ENCODE measurements at regions not wholly inside any gene's neighbourhood (a gene's known extent, or its start where the extent isn't known, plus 50 kb on each side); places are given as distances from the start of the nearest gene placed in this dataset.
"Not testable (repeated sequence)": the region's sequence is repeated elsewhere in the genome, so short reads cannot be mapped to it uniquely, and the experiment has no call there.

DNA sequence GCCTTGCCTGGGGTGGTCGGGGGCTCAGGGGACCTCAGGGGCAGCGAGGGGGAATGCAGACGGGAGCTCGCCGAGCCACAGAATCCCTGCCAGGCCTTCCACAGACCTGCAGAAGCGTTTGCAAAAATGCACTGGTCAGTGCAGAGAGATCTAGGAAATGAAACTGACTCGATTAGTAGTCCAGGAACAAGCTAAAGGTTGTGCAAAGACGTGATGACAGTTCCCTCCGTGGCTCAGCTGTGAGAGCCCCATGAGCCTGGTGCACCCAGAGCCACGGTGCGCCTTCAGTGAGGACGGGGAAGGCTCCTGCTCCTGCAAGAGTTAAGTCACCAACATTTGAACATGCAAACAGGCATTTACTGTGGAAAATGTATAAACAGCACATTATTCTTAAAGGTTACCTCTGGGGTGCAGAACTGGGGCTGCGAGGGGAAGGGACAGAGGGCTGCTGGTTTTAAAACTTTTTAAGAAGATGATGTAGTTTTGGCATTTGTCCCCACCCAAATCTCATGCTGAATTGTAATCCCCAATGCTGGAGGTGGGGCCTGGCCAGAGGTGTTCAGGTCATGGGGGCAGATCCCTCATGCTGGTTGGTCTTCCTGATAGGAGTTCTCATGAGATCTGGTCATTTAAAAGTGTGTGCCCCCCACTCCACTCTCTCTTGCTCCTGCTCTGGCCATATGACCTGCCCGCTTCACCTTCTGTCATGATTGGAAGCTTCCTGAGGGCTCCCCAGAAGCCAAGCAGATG is 147.3 kb downstream of the DLL1 start:
- H3K4me2 ChIP-seq (ENCODE audit: low read length) = no peak overlapping the region
- H3K4me1 Mint-ChIP-seq (ENCODE audit: low read depth, unreplicated experiment) = peaks cover 6% of the 10 kb centered on the region
- no peaks in the 10 kb centered on the region for H4K20me1 ChIP-seq (ENCODE audit: insufficient read depth, low read length)
- no peaks in the 10 kb centered on the region for H3K27me3 ChIP-seq (ENCODE audit: insufficient read depth, low read length)
- H3K4me3 ChIP-seq (ENCODE audit: insufficient read depth, low read depth, low read length) = no peak overlapping the region
- H3K36me3 Mint-ChIP-seq (ENCODE audit: low read depth, unreplicated experiment) = peaks cover 4% of the 10 kb centered on the region
- H3K79me2 ChIP-seq (ENCODE audit: insufficient read depth, low read length) = no peaks in the 10 kb centered on the region
- H3K27ac Mint-ChIP-seq (ENCODE audit: unreplicated experiment) = no peak overlapping the region
- H3K9me3 ChIP-seq (ENCODE audit: insufficient read depth, low read depth, low read length) = peaks cover 9% of the 10 kb centered on the region
- H3K27me3 Mint-ChIP-seq (ENCODE audit: low read depth, unreplicated experiment) = peaks cover 45% of the 10 kb centered on the region
- H2AFZ ChIP-seq (ENCODE audit: low read depth, low read length) = no peak overlapping the region
- H3K4me1 ChIP-seq (ENCODE audit: insufficient read depth, low read length) = no peaks in the 10 kb centered on the region
- no peak for DNase-seq (ENCODE audit: low read depth)
- H3K4me3 Mint-ChIP-seq (ENCODE audit: unreplicated experiment) = no peak overlapping the region
- no peak for FAIRE-seq
- H3K27ac ChIP-seq (ENCODE audit: low read depth, low read length) = no peak overlapping the region
- no peaks in the 10 kb centered on the region for H3K36me3 ChIP-seq (ENCODE audit: insufficient read depth, low read length)
- no peak for TF ChIP-seq EZH2 (IDR thresholded peaks at IDR 0.05; ENCODE audit: insufficient read depth, low read length)
- TF ChIP-seq, protein P1, sequence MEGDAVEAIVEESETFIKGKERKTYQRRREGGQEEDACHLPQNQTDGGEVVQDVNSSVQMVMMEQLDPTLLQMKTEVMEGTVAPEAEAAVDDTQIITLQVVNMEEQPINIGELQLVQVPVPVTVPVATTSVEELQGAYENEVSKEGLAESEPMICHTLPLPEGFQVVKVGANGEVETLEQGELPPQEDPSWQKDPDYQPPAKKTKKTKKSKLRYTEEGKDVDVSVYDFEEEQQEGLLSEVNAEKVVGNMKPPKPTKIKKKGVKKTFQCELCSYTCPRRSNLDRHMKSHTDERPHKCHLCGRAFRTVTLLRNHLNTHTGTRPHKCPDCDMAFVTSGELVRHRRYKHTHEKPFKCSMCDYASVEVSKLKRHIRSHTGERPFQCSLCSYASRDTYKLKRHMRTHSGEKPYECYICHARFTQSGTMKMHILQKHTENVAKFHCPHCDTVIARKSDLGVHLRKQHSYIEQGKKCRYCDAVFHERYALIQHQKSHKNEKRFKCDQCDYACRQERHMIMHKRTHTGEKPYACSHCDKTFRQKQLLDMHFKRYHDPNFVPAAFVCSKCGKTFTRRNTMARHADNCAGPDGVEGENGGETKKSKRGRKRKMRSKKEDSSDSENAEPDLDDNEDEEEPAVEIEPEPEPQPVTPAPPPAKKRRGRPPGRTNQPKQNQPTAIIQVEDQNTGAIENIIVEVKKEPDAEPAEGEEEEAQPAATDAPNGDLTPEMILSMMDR (IDR thresholded peaks at IDR 0.05; ENCODE audit: insufficient read depth, low read depth, low read length) = no peak
- H3K9ac ChIP-seq (ENCODE audit: low read length) = no peak overlapping the region
- peaks cover 19% of the 10 kb centered on the region for H3K9me3 Mint-ChIP-seq (ENCODE audit: unreplicated experiment)

DNA sequence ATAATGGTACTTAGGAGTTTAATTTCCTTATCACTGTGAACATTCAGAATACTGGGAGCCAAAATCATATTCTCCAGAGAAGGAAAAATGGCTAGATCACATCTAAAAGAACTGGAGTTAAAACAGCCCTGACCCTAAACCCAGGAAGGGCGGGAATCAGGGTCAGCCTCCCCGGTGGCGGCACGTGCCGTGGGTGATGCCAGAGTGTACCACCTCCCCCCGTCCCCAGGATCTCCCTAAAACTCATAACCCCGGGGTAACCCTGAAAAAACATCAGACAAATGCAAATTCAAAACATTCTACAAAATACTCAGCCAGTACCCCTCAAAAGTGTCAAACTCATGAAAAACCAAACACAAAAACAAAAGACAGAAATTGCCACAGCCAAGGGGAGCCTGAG is 148.3 kb downstream of the DLL1 start:
- Histone ChIP-seq H3K27ac (ENCODE audit: low read depth, low read length) (no peak overlapping the region), H3K4me3 (ENCODE audit: insufficient read depth, low read depth, low read length) (no peak overlapping the region), H3K79me2 (ENCODE audit: insufficient read depth, low read length) (no peaks in the 10 kb centered on the region), H3K9ac (ENCODE audit: low read length) (no peak overlapping the region), H3K36me3 (ENCODE audit: insufficient read depth, low read length) (no peaks in the 10 kb centered on the region), H3K4me2 (ENCODE audit: low read length) (no peak overlapping the region), H3K4me1 (ENCODE audit: insufficient read depth, low read length) (no peaks in the 10 kb centered on the region), H2AFZ (ENCODE audit: low read depth, low read length) (no peak overlapping the region), H4K20me1 (ENCODE audit: insufficient read depth, low read length) (no peaks in the 10 kb centered on the region), H3K9me3 (ENCODE audit: insufficient read depth, low read depth, low read length) (peaks cover 9% of the 10 kb centered on the region), H3K27me3 (ENCODE audit: insufficient read depth, low read length) (no peaks in the 10 kb centered on the region)
- TF ChIP-seq, protein P1 (IDR thresholded peaks at IDR 0.05; ENCODE audit: insufficient read depth, low read depth, low read length) = no peak
- TF ChIP-seq EZH2 (IDR thresholded peaks at IDR 0.05; ENCODE audit: insufficient read depth, low read length) = no peak
- Mint-ChIP-seq H3K9me3 (ENCODE audit: unreplicated experiment) (peaks cover 24% of the 10 kb centered on the region), H3K4me1 (ENCODE audit: low read depth, unreplicated experiment) (peaks cover 2% of the 10 kb centered on the region), H3K27ac (ENCODE audit: unreplicated experiment) (no peak overlapping the region), H3K36me3 (ENCODE audit: low read depth, unreplicated experiment) (peaks cover 6% of the 10 kb centered on the region), H3K4me3 (ENCODE audit: unreplicated experiment) (no peak overlapping the region), H3K27me3 (ENCODE audit: low read depth, unreplicated experiment) (peaks cover 38% of the 10 kb centered on the region)
- DNase-seq (ENCODE audit: low read depth) = no peak
- FAIRE-seq = no peak

DNA sequence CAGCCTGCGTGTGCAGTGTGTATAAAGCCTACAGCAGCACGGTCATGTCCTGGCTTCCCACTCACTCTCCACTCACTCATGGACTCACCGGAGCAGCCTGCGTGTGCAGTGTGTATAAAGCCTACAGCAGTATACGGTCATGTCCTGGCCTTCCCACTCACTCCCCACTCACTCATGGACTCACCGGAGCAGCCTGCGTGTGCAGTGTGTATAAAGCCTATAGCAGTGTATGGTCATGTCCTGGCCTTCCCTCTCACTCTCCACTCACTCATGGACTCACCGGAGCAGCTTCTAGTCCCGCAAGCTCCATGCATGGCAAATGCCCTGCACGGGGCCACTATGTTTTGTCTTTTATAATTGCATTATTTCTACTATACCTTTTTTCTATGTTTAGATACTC is 149.8 kb downstream of the DLL1 start:
- not testable (repeated sequence) for H4K20me1 ChIP-seq (ENCODE audit: insufficient read depth, low read length); H3K9ac ChIP-seq (ENCODE audit: low read length); H3K27ac ChIP-seq (ENCODE audit: low read depth, low read length); FAIRE-seq; H3K4me2 ChIP-seq (ENCODE audit: low read length); H3K36me3 Mint-ChIP-seq (ENCODE audit: low read depth, unreplicated experiment); H3K79me2 ChIP-seq (ENCODE audit: insufficient read depth, low read length); H3K9me3 ChIP-seq (ENCODE audit: insufficient read depth, low read depth, low read length); H2AFZ ChIP-seq (ENCODE audit: low read depth, low read length); H3K27me3 ChIP-seq (ENCODE audit: insufficient read depth, low read length); H3K4me3 Mint-ChIP-seq (ENCODE audit: unreplicated experiment); H3K27ac Mint-ChIP-seq (ENCODE audit: unreplicated experiment); H3K4me1 ChIP-seq (ENCODE audit: insufficient read depth, low read length); H3K4me1 Mint-ChIP-seq (ENCODE audit: low read depth, unreplicated experiment); H3K36me3 ChIP-seq (ENCODE audit: insufficient read depth, low read length); DNase-seq (ENCODE audit: low read depth); H3K4me3 ChIP-seq (ENCODE audit: insufficient read depth, low read depth, low read length)
- Mint-ChIP-seq H3K27me3 (ENCODE audit: low read depth, unreplicated experiment) (peaks cover 29% of the 10 kb centered on the region), H3K9me3 (ENCODE audit: unreplicated experiment) (peaks cover 24% of the 10 kb centered on the region)

All from astrocyte (in vitro differentiated cells and primary cell).